RCC 7860 (cell line): ENCODE measurements at regions not wholly inside any gene's neighbourhood (a gene's known extent, or its start where the extent isn't known, plus 50 kb on each side); places are given as distances from the start of the nearest gene placed in this dataset.
"Not testable (repeated sequence)": the region's sequence is repeated elsewhere in the genome, so short reads cannot be mapped to it uniquely, and the experiment has no call there.

Experiments
- DNase-seq: peaks from one replicate; pipeline ENCODE4 v3.0.0-alpha.2; 2015; ENCODE audit warnings: low spot score
- FAIRE-seq: peaks from 2 replicates; lab custom pipeline; 2012; peaks lifted over from hg19 to GRCh38; lab: Jason Lieb, UNC

- DNase-seq (no peak), FAIRE-seq (no peak)
Observed at GRCh38 chr11:38751421-38751820, 2153.4 kb upstream of the RAG2 start.

GRCh38 chr11:38746516-38746915, 2148.5 kb upstream of the RAG2 start:
- FAIRE-seq, DNase-seq: not testable (repeated sequence)

GRCh38 chr11:38723361-38723760, 2125.3 kb upstream of the RAG2 start:
- DNase-seq (no peak), FAIRE-seq (no peak)

- DNase-seq (no peak), FAIRE-seq (no peak)
Observed at GRCh38 chr11:38721586-38722315, 2123.7 kb upstream of the RAG2 start.

GRCh38 chr11:38718659-38719058, 2120.6 kb upstream of the RAG2 start:
- no peak for FAIRE-seq
- DNase-seq = no peak

GRCh38 chr11:38718049-38718448, 2120.0 kb upstream of the RAG2 start:
- no peak for FAIRE-seq
- DNase-seq = no peak

GRCh38 chr11:38711110-38711509, 2113.1 kb upstream of the RAG2 start:
- no peak for FAIRE-seq
- no peak for DNase-seq

GRCh38 chr11:38710262-38710661, 2112.2 kb upstream of the RAG2 start:
- FAIRE-seq (no peak), DNase-seq (no peak)

GRCh38 chr11:38700111-38700510, 2102.1 kb upstream of the RAG2 start:
- no peak for FAIRE-seq
- DNase-seq = no peak

- no peak for FAIRE-seq
- no peak for DNase-seq
Observed at GRCh38 chr11:38693306-38693705, 2095.3 kb upstream of the RAG2 start.

GRCh38 chr11:38690211-38690610, 2092.2 kb upstream of the RAG2 start:
- FAIRE-seq, DNase-seq: not testable (repeated sequence)

- DNase-seq = no peak
- FAIRE-seq = no peak
Observed at GRCh38 chr11:38687008-38687407, 2089.0 kb upstream of the RAG2 start.

- DNase-seq (no peak), FAIRE-seq (no peak)
Observed at GRCh38 chr11:38683484-38683883, 2085.4 kb upstream of the RAG2 start.

- no peak for FAIRE-seq
- no peak for DNase-seq
Observed at GRCh38 chr11:38680746-38681145, 2082.7 kb upstream of the RAG2 start.

GRCh38 chr11:38680166-38680565, 2082.1 kb upstream of the RAG2 start:
- no peak for DNase-seq
- FAIRE-seq = no peak

GRCh38 chr11:38672445-38672844, 2074.4 kb upstream of the RAG2 start:
- FAIRE-seq (no peak), DNase-seq (no peak)

GRCh38 chr11:38667359-38667758, 2069.3 kb upstream of the RAG2 start:
- DNase-seq (no peak), FAIRE-seq (no peak)

- FAIRE-seq (no peak), DNase-seq (no peak)
Observed at GRCh38 chr11:38648604-38649003, 2050.6 kb upstream of the RAG2 start.

- FAIRE-seq (no peak), DNase-seq (no peak)
Observed at GRCh38 chr11:38646382-38646781, 2048.3 kb upstream of the RAG2 start.

GRCh38 chr11:38640854-38641253, 2042.8 kb upstream of the RAG2 start:
- DNase-seq (no peak), FAIRE-seq (no peak)

GRCh38 chr11:38612701-38613100, 2014.7 kb upstream of the RAG2 start:
- no peak for FAIRE-seq
- no peak for DNase-seq

- not testable (repeated sequence) for DNase-seq, FAIRE-seq
Observed at GRCh38 chr11:38601371-38601770, 2003.3 kb upstream of the RAG2 start.

- FAIRE-seq = no peak
- DNase-seq = no peak
Observed at GRCh38 chr11:38598418-38598817, 2000.4 kb upstream of the RAG2 start.
